ENCODE measurements at regions not wholly inside any gene's neighbourhood (a gene's known extent, or its start where the extent isn't known, plus 50 kb on each side); places are given as distances from the start of the nearest gene placed in this dataset.

GRCh38 chr2:128787616-128788015 is 468.9 kb upstream of the HS6ST1 start:
- Histone ChIP-seq H2AFZ (ENCODE audit: low read depth) (no peak overlapping the region), H4K20me1 (ENCODE audit: insufficient read depth) (no peaks in the 10 kb centered on the region), H3K27me3 (ENCODE audit: insufficient read depth) (no peaks in the 10 kb centered on the region), H3F3A (replicated peaks; ENCODE audit: insufficient read depth) (no peaks in the 10 kb centered on the region), H3K9me3 (no peaks in the 10 kb centered on the region), H3K4me3 (ENCODE audit: low read depth in 2 of 2, low read length in 1 of 2) (no peak overlapping the region), H3K79me2 (ENCODE audit: insufficient read depth) (no peaks in the 10 kb centered on the region), H3K27ac (ENCODE audit: low read depth in 2 of 2, low read length in 1 of 2) (no peak overlapping the region), H3K4me1 (ENCODE audit: control insufficient read depth in 1 of 2, insufficient read depth in 2 of 2, low read depth in 1 of 2, low read length in 1 of 2) (no peaks in the 10 kb centered on the region), H3K36me3 (replicated peaks in 1 of 2; ENCODE audit: control insufficient read depth in 1 of 2, insufficient read depth in 2 of 2, low read length in 1 of 2) (no peaks in the 10 kb centered on the region), H3K4me2 (no peak overlapping the region), H3K9me2 (no peaks in the 10 kb centered on the region), H3K9ac (no peak overlapping the region)
- TF ChIP-seq TEAD4 (IDR thresholded peaks at IDR 0.05; ENCODE audit: borderline replicate concordance, insufficient read depth) (no peak), NRF1 (IDR thresholded peaks at IDR 0.05; ENCODE audit: low read depth, low read length) (no peak), IRF3 (IDR thresholded peaks at IDR 0.05; ENCODE audit: low read depth, low read length) (no peak), FOSL2 (IDR thresholded peaks at IDR 0.05; ENCODE audit: borderline replicate concordance, low read depth) (no peak), GATA2 (CRISPR knock-in tag; IDR thresholded peaks at IDR 0.05) (no peak), EZH2phosphoT487 (IDR thresholded peaks at IDR 0.05; ENCODE audit: borderline replicate concordance, low read depth) (no peak), ZBTB33 (IDR thresholded peaks at IDR 0.05; ENCODE audit: borderline replicate concordance, low read depth) (no peak), PBX3 (IDR thresholded peaks at IDR 0.05) (no peak), REST (IDR thresholded peaks at IDR 0.05; ENCODE audit: low read depth, low read length) (no peak), RFX5 (IDR thresholded peaks at IDR 0.05; ENCODE audit: low read length) (no peak), POLR2AphosphoS5 (IDR thresholded peaks at IDR 0.05; ENCODE audit: low read depth, low read length) (no peak), MXI1 (IDR thresholded peaks at IDR 0.05; ENCODE audit: low read depth, low read length) (no peak), MEF2A (IDR thresholded peaks at IDR 0.05; ENCODE audit: borderline replicate concordance, low read depth) (no peak)
- no peak for DNase-seq
- WGBS (ENCODE audit: low lambda C conversion rate): 67% methylated on average over 13 of the region's 14 CpGs
- CTCF ChIA-PET: no interaction called here
- POLR2A ChIA-PET: no interaction called here

Measured in SK-N-SH (cell line).